ENCODE measurements at regions not wholly inside any gene's neighbourhood (a gene's known extent, or its start where the extent isn't known, plus 50 kb on each side); places are given as distances from the start of the nearest gene placed in this dataset.

DNA sequence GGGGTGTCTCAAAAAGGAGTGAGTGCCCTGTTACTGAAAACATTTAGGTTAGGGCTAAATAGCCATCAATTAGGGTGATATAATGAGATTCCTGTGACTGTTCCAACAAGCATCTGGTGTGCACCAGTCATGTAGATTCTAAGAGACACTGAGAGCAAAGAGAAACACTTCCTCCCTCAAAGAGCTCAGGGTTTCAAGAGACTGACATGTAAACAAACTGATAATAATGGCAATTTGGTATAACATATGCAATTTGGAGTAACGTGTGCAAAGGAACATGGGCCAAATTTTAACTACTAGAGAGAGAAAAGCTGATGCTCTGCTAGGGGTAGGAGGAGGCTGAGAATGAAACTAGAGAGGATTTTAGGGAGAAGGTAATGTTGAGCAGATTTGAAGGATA is 237.1 kb downstream of the BMP4 start:
- H3K27ac ChIP-seq (ENCODE audit: low read length) = no peak overlapping the region
- CTCF ChIA-PET = no interaction called here
- no TSS peak for BruUV-seq (replicated peaks)
- 0 out of 2 replicates have a peak, but pooled peaks cover 3% of the 10 kb centered on the region for H3K9me2 ChIP-seq (replicated peaks; ENCODE audit: low read length)
- H3F3A ChIP-seq (ENCODE audit: low read length, unreplicated experiment) = no peaks in the 10 kb centered on the region
- ATAC-seq (no peak), DNase-seq (no peak)
- intact Hi-C loops (cut with micrococcal nuclease) = no loop called here
- H3K27me3 ChIP-seq (ENCODE audit: low read length) = no peaks in the 10 kb centered on the region
- no peaks in the 10 kb centered on the region for H3K36me3 ChIP-seq (ENCODE audit: low read depth, low read length)
- TF ChIP-seq CTCF (conservative IDR thresholded peaks at IDR 0.05; ENCODE audit: low read depth, low read length) (no peak), EZH2 (IDR thresholded peaks at IDR 0.05; ENCODE audit: low read length, unreplicated experiment) (no peak), EZH2phosphoT487 (IDR thresholded peaks at IDR 0.05; ENCODE audit: borderline replicate concordance, low read length) (no peak)
- H3K79me2 ChIP-seq (ENCODE audit: low read length) = no peaks in the 10 kb centered on the region
- H3K4me3 ChIP-seq (ENCODE audit: low read length) = no peak overlapping the region
- H3K4me2 ChIP-seq (ENCODE audit: low read length) = no peak overlapping the region
- H3K9me3 ChIP-seq (ENCODE audit: low read length) = no peaks in the 10 kb centered on the region
- POLR2A ChIA-PET (ENCODE audit: unreplicated experiment) = interaction anchor here (0.6 kb wide), 1 partner anchor 32 kb away, joined by 3 read pairs; no protein-coding TSS in a partner anchor
- H4K20me1 ChIP-seq (ENCODE audit: low read length) = no peaks in the 10 kb centered on the region
- no peak overlapping the region for H2AFZ ChIP-seq (ENCODE audit: low read length)
- H3K9ac ChIP-seq (ENCODE audit: low read length) = no peak overlapping the region
- peaks cover 9% of the 10 kb centered on the region; the same call in 1 of the 2 replicates for H3K4me1 ChIP-seq (ENCODE audit: insufficient read depth, low read length)

DNA sequence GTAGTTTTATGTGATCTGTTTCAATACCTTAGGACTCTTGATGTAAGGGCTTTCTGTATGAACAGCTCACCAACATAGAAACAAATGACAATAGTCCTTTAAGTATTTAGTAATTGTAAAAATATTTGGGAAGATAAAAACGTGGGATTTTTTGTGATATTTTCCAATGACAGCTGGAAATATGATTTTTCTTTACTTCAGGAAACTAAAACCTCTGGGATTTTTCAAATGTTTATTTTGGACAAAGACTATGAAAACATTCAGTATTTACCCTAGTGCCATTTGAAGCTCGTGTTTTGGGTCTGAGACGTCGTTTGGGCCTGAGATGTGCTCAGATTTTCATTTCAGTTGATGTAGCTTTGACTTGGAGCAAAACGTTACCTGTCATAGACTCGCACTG is 240.0 kb downstream of the BMP4 start:
- ChIA-PET POLR2A (ENCODE audit: unreplicated experiment) (no interaction called here), CTCF (no interaction called here)

More for the DNA sequence above, 240.0 kb downstream of the BMP4 start:
- no peaks in the 10 kb centered on the region for H3K36me3 ChIP-seq (ENCODE audit: low read depth, low read length)
- no peaks in the 10 kb centered on the region for H3K79me2 ChIP-seq (ENCODE audit: low read length)
- no peak overlapping the region for H3K4me3 ChIP-seq (ENCODE audit: low read length)
- no peak overlapping the region for H3K4me2 ChIP-seq (ENCODE audit: low read length)
- H3K27me3 ChIP-seq (ENCODE audit: low read length) = no peaks in the 10 kb centered on the region
- no peak overlapping the region for H3K27ac ChIP-seq (ENCODE audit: low read length)
- ATAC-seq = no peak
- H3K4me1 ChIP-seq (ENCODE audit: insufficient read depth, low read length) = peaks cover 17% of the 10 kb centered on the region
- H4K20me1 ChIP-seq (ENCODE audit: low read length) = no peaks in the 10 kb centered on the region
- H3K9ac ChIP-seq (ENCODE audit: low read length) = no peak overlapping the region
- H3K9me3 ChIP-seq (ENCODE audit: low read length) = no peaks in the 10 kb centered on the region
- H2AFZ ChIP-seq (ENCODE audit: low read length) = no peak overlapping the region
- DNase-seq = no peak
- 0 out of 2 replicates have a peak, but pooled peaks cover 3% of the 10 kb centered on the region for H3K9me2 ChIP-seq (replicated peaks; ENCODE audit: low read length)
- TF ChIP-seq CTCF (conservative IDR thresholded peaks at IDR 0.05; ENCODE audit: low read depth, low read length) = no peak
- TF ChIP-seq EZH2 (IDR thresholded peaks at IDR 0.05; ENCODE audit: low read length, unreplicated experiment) = no peak
- no peak for TF ChIP-seq EZH2phosphoT487 (IDR thresholded peaks at IDR 0.05; ENCODE audit: borderline replicate concordance, low read length)
- BruUV-seq (replicated peaks) = no TSS peak
- H3F3A ChIP-seq (ENCODE audit: low read length, unreplicated experiment) = no peaks in the 10 kb centered on the region
- intact Hi-C loops (cut with micrococcal nuclease) = no loop called here

All from PC-3 (cell line).